H9 (cell line): ENCODE measurements at regions not wholly inside any gene's neighbourhood (a gene's known extent, or its start where the extent isn't known, plus 50 kb on each side); places are given as distances from the start of the nearest gene placed in this dataset.

Experiments
- DNase-seq: peaks from one replicate; pipeline ENCODE4 v3.0.0-alpha.2; 2017
- H2AFZ ChIP-seq: one replicate; pipeline ENCODE4 v1.6.1; 2013; ENCODE audit warnings: mild to moderate bottlenecking, low read length, control low read depth, moderate library complexity
- H2AK5ac ChIP-seq: 2 replicates; pipeline ENCODE4 v1.6.1; 2013; ENCODE audit warnings: low read length, control low read depth, mixed read lengths; ENCODE audit not compliant: insufficient read length
- H2BK120ac ChIP-seq: one replicate; pipeline ENCODE4 v1.6.1; 2013; ENCODE audit warnings: low read depth, mild to moderate bottlenecking, low read length, control low read depth, inconsistent platforms; ENCODE audit not compliant: poor library complexity, severe bottlenecking
- H2BK12ac ChIP-seq: 2 replicates; pipeline ENCODE4 v1.6.1; 2013; ENCODE audit warnings: low read length, control low read depth, mixed read lengths, low read depth; ENCODE audit not compliant: insufficient read length
- H2BK15ac ChIP-seq: 2 replicates; pipeline ENCODE4 v1.6.1; 2013; ENCODE audit warnings: low read depth, low read length, control low read depth
- H2BK20ac ChIP-seq: one replicate; pipeline ENCODE4 v1.6.1; 2013; ENCODE audit warnings: low read depth, mild to moderate bottlenecking, low read length, control low read depth, inconsistent platforms; ENCODE audit not compliant: poor library complexity, severe bottlenecking
- H2BK5ac ChIP-seq: 2 replicates; pipeline ENCODE4 v1.6.1; 2013; ENCODE audit warnings: low read length, control low read depth, mixed read lengths; ENCODE audit not compliant: insufficient read length
- H3K14ac ChIP-seq: 2 replicates; pipeline ENCODE4 v1.6.1; 2013; ENCODE audit warnings: low read length, control low read depth; ENCODE audit not compliant: insufficient read depth
- H3K18ac ChIP-seq: 2 replicates; pipeline ENCODE4 v1.6.1; 2013; ENCODE audit warnings: low read depth, mild to moderate bottlenecking, mixed read lengths, low read length, control low read depth; ENCODE audit not compliant: insufficient read length
- H3K23ac ChIP-seq: 2 replicates; pipeline ENCODE4 v1.6.1; 2013; ENCODE audit warnings: low read length, control low read depth, mixed read lengths, low read depth; ENCODE audit not compliant: insufficient read length
- H3K23me2 ChIP-seq: 2 replicates; pipeline ENCODE4 v1.6.1; 2013; ENCODE audit warnings: low read depth, mild to moderate bottlenecking, mixed read lengths, low read length, control low read depth; ENCODE audit not compliant: insufficient read length, poor library complexity, severe bottlenecking
- H3K27ac ChIP-seq: 2 replicates; pipeline ENCODE4 v1.5.1; 2013; ENCODE audit warnings: low read length, control low read depth, mixed read lengths, low read depth; ENCODE audit not compliant: insufficient read length
- H3K27me3 ChIP-seq: 2 replicates; pipeline ENCODE4 v1.6.1; 2013; ENCODE audit warnings: low read length, control low read depth, inconsistent platforms; ENCODE audit not compliant: insufficient read depth
- H3K4ac ChIP-seq: 2 replicates; pipeline ENCODE4 v1.6.1; 2013; ENCODE audit warnings: low read depth, mild to moderate bottlenecking, control low read depth, inconsistent platforms, low read length, moderate library complexity
- H3K4me1 ChIP-seq: 2 replicates; pipeline ENCODE4 v1.6.1; 2013; ENCODE audit warnings: low read length, control low read depth, inconsistent platforms; ENCODE audit not compliant: insufficient read depth
- H3K4me2 ChIP-seq: 2 replicates; pipeline ENCODE4 v1.6.1; 2013; ENCODE audit warnings: low read length, control low read depth, mixed read lengths; ENCODE audit not compliant: insufficient read length, insufficient read depth
- H3K56ac ChIP-seq: 2 replicates; pipeline ENCODE4 v1.6.1; 2013; ENCODE audit warnings: low read depth, mild to moderate bottlenecking, mixed read lengths, low read length, control low read depth; ENCODE audit not compliant: insufficient read length
- H3K79me1 ChIP-seq: 2 replicates; pipeline ENCODE4 v1.6.1; 2013; ENCODE audit warnings: low read depth, mild to moderate bottlenecking, moderate library complexity, low read length, control low read depth, inconsistent platforms; ENCODE audit not compliant: insufficient read depth, poor library complexity, severe bottlenecking
- H3K79me2 ChIP-seq: 2 replicates; pipeline ENCODE4 v1.6.1; 2013; ENCODE audit warnings: low read length, control low read depth, inconsistent platforms; ENCODE audit not compliant: insufficient read depth
- H3K9ac ChIP-seq: 2 replicates; pipeline ENCODE4 v1.6.1; 2013; ENCODE audit warnings: low read length, control low read depth, mixed read lengths; ENCODE audit not compliant: insufficient read length; ENCODE audit errors: extremely low read depth
- H3K9me3 ChIP-seq: one replicate; pipeline ENCODE4 v1.6.1; 2013; ENCODE audit warnings: low read depth, low read length, inconsistent platforms; ENCODE audit not compliant: control insufficient read depth
- H3T11ph ChIP-seq: one replicate; pipeline ENCODE4 v1.6.1; 2013; ENCODE audit warnings: mild to moderate bottlenecking, low read length, control low read depth, inconsistent platforms
- H4K20me1 ChIP-seq: one replicate; pipeline ENCODE4 v1.6.1; 2013; ENCODE audit not compliant: control insufficient read depth, insufficient read length, insufficient read depth
- H4K5ac ChIP-seq: 2 replicates; pipeline ENCODE4 v1.6.1; 2013; ENCODE audit warnings: low read depth, mild to moderate bottlenecking, mixed read lengths, low read length, control low read depth; ENCODE audit not compliant: insufficient read length
- H4K8ac ChIP-seq: replicated peaks from 2 replicates; pipeline ENCODE4 v1.6.1; 2013; ENCODE audit warnings: low read length, control low read depth, mixed read lengths, low read depth; ENCODE audit not compliant: insufficient read length
- H4K91ac ChIP-seq: 2 replicates; pipeline ENCODE4 v1.6.1; 2013; ENCODE audit warnings: low read depth, mild to moderate bottlenecking, moderate library complexity, mixed read lengths, low read length, control low read depth; ENCODE audit not compliant: insufficient read length
- H3K27ac Mint-ChIP-seq, 3 experiments: 2 replicates in 2 of 3; 3 replicates in 1 of 3; pipeline ENCODE4 v1.8.0; 2020 to 2021; ENCODE audit warnings: mixed read lengths in 3 of 3, mild to moderate bottlenecking in 1 of 3, moderate library complexity in 1 of 3
- H3K27me3 Mint-ChIP-seq: 2 replicates; pipeline ENCODE4 v1.8.0; 2021; ENCODE audit warnings: low read depth, mild to moderate bottlenecking, moderate library complexity, mixed read lengths
- H3K36me3 Mint-ChIP-seq, 3 experiments: 2 replicates in 2 of 3; 3 replicates in 1 of 3; pipeline ENCODE4 v1.8.0; 2020 to 2021; ENCODE audit warnings: low read depth in 3 of 3, mixed read lengths in 3 of 3; ENCODE audit not compliant: insufficient read depth in 1 of 3
- H3K4me1 Mint-ChIP-seq, 2 experiments: 2 replicates each; pipeline ENCODE4 v1.8.0; 2020; ENCODE audit warnings: mixed read lengths in 2 of 2
- H3K4me3 Mint-ChIP-seq, 2 experiments: 2 replicates in 1 of 2; 3 replicates in 1 of 2; pipeline ENCODE4 v1.8.0; 2020 to 2021; ENCODE audit warnings: mild to moderate bottlenecking in 2 of 2, mixed read lengths in 2 of 2, moderate library complexity in 1 of 2
- H3K9me3 Mint-ChIP-seq, 2 experiments: 2 replicates in 1 of 2; 3 replicates in 1 of 2; pipeline ENCODE4 v1.8.0; 2020; ENCODE audit warnings: mild to moderate bottlenecking in 2 of 2, mixed read lengths in 2 of 2, moderate library complexity in 1 of 2
- WGBS: extraction: QIAGEN DNeasy Blood & Tissue Kit; methylation state at CpG from one replicate; pipeline ENCODE4 v1.1.7; 2013; ENCODE audit warnings: missing lambda C conversion rate, low lambda C conversion rate, mixed read lengths; ENCODE audit not compliant: insufficient read length; ENCODE audit errors: extremely low coverage; 5-methylcytosine and 5-hydroxymethylcytosine counted together
- TF ChIP-seq, protein P1 (sequence below): fragments of 200-600 bp; sonication (generic); conservative IDR thresholded peaks from 3 replicates; pipeline ENCODE4 v1.8.0; 2021; ENCODE audit warnings: antibody characterized with exemption, mild to moderate bottlenecking

DNA sequence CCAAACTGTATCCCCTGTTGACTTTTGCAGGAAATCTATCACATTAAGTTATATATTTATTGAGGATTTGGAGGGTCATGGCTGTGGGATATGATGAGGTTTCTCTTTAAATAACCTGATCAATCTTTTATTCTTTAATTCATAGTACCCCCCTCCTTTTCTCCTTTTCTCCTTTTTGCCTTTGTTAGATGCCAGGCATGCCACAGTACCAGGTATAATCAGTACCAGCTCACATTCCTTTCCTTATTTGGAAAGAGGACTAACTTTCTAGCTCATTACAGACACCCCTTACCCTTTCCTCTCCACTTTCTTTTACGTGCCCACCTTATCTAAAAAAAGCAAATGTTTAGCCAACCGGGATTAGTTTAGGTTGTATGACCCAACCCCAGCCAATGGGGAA lies 326.4 kb upstream of the NAALADL2 start:
- H4K5ac ChIP-seq: no peak overlapping the region
- H3K79me2 ChIP-seq: no peaks in the 10 kb centered on the region
- peak overlapping the region; percentile 53 for H3T11ph ChIP-seq
- H4K8ac ChIP-seq: no peak overlapping the region
- H2BK12ac ChIP-seq: no peak overlapping the region
- DNase-seq: no peak
- TF ChIP-seq, protein P1, sequence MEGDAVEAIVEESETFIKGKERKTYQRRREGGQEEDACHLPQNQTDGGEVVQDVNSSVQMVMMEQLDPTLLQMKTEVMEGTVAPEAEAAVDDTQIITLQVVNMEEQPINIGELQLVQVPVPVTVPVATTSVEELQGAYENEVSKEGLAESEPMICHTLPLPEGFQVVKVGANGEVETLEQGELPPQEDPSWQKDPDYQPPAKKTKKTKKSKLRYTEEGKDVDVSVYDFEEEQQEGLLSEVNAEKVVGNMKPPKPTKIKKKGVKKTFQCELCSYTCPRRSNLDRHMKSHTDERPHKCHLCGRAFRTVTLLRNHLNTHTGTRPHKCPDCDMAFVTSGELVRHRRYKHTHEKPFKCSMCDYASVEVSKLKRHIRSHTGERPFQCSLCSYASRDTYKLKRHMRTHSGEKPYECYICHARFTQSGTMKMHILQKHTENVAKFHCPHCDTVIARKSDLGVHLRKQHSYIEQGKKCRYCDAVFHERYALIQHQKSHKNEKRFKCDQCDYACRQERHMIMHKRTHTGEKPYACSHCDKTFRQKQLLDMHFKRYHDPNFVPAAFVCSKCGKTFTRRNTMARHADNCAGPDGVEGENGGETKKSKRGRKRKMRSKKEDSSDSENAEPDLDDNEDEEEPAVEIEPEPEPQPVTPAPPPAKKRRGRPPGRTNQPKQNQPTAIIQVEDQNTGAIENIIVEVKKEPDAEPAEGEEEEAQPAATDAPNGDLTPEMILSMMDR: no peak
- H3K9me3 ChIP-seq: no peaks in the 10 kb centered on the region
- H3K23me2 ChIP-seq: no peaks in the 10 kb centered on the region
- H3K36me3 Mint-ChIP-seq: peaks cover 0 to 5% (median 4%) of the 10 kb centered on the region in 3 experiments; a peak in 4 of 7 replicates
- H3K4ac ChIP-seq: no peak overlapping the region
- H3K14ac ChIP-seq: no peak overlapping the region
- no peak overlapping the region for H2BK120ac ChIP-seq
- no peak overlapping the region for H3K23ac ChIP-seq
- no peak overlapping the region for H2BK20ac ChIP-seq
- no peak overlapping the region for H3K9ac ChIP-seq
- peaks cover 57 to 58% of the 10 kb centered on the region in 2 experiments for H3K4me1 Mint-ChIP-seq
- no peak overlapping the region for H2BK15ac ChIP-seq
- peaks cover 3% of the 10 kb centered on the region; the same call in 1 of the 2 replicates for H3K4me1 ChIP-seq
- no peak overlapping the region for H3K27ac ChIP-seq
- H4K91ac ChIP-seq: no peak overlapping the region
- peak overlapping the region; percentile 5 to 59 (median 50); a peak in 3 of 7 replicates for H3K27ac Mint-ChIP-seq
- H4K20me1 ChIP-seq: no peaks in the 10 kb centered on the region
- H3K18ac ChIP-seq: no peak overlapping the region
- peaks cover 0 to 3% of the 10 kb centered on the region in 2 experiments; a peak in 2 of 5 replicates for H3K9me3 Mint-ChIP-seq
- H3K56ac ChIP-seq: no peak overlapping the region
- no peaks in the 10 kb centered on the region for H3K27me3 ChIP-seq
- H3K79me1 ChIP-seq: no peaks in the 10 kb centered on the region
- H3K4me2 ChIP-seq: no peak overlapping the region
- no CpG with 5 or more reads among the region's 2 CpGs for WGBS
- no peaks in the 10 kb centered on the region for H3K27me3 Mint-ChIP-seq
- H2BK5ac ChIP-seq: no peak overlapping the region
- H2AK5ac ChIP-seq: no peak overlapping the region
- H2AFZ ChIP-seq: no peak overlapping the region
- H3K4me3 Mint-ChIP-seq: no peak overlapping the region
